MV-4-11 (cell line): ENCODE measurements at regions not wholly inside any gene's neighbourhood (a gene's known extent, or its start where the extent isn't known, plus 50 kb on each side); places are given as distances from the start of the nearest gene placed in this dataset.

Experiments used
- DNase-seq: peaks from one replicate; lab custom pipeline; 2025; lab: John Stamatoyannopoulos, UW

DNA sequence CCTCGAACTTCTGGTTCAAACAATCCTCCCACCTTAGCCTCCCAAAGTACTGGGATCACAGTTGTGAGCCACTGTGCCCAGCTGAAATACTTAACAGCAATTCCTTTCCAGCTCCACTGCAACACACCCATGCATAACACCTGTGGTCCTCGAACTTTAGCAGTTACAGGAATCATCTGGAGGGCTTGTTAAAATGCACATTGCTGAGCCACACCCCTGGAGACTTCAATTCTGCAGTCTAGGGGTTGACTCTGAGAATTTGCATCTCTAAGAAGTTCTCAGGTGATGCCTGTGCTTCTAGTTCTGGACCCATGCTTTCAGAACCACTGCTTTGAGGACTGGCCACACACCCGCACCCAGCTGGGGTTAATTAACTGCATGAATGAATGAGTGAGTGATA, 53.1 kb upstream of the UBL3 start:
- DNase-seq = no peak

DNA sequence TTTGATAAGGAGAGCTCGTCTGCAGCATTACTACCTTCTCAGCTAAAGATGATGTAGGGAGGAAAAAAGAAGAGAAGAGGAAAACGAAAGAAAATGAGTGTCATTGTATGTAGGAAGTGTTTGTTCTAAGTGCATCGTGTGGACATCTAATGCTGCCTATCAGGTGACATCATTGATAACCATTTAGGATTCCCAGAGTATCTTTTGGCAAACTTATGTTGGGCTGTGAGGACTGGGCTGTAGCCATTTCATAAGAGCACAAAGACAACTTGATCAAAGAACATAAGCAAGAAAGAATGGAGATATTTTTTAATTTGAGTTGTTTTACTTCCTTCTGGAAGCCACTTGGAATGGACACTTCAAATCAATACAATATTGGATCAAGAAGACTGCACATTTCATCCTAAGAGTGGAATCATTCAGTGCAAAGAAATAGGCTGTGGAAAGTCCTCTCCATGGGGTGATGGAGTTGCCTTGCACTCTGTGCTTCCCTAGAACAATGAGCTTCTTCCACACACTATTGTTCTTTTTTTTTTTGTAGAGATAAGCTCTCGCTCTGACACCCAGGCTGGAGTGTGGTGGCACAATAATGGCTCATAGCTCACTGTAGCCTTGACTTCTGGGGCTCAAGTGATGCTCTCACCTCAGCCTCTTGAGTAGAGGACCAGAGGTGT, 52.4 kb upstream of the UBL3 start:
- DNase-seq = no peak

DNA sequence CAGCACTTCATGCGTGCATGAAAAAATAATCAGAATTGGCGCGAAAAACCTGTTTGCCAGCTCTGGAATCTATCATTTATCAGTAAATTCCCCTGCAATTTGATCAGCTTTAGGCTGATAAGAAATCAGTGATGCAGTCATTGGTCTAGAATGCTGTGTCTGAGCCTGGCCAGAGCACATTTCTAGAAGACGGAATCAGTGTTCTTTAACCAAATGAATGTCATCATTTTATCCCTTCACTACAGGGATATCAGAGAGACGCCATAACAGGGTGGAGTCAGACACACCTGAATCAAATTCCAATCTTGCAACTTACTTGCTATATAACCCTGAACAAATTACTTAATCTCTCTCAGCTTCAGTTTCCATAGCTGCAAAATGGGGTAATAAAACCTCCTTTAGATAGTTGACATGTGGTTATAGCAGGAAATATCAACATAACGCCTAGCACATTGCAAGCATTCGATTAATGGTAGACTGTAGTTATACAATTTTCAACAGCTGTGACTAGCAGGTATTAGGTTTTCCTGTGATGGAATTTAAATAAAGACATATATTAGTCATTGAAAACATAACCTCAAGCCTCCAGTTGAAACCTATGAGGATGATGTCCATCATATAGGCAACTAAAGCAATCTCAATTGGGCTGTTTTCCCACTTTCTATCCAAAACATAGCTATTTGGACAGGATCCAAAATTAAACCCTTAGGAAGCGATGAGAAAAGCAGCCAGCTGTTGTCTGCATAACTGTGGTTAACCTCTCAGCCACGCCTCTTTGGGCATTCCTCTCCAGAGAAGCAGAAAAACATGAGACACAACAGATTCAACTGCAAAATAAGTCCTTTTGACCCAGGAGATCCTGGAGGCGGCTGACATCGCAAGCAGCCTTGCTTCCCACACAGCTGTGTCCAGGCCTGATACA, 51.6 kb upstream of the UBL3 start:
- DNase-seq = peak; percentile 71
